SU-DHL-6 (cell line): ENCODE measurements at regions not wholly inside any gene's neighbourhood (a gene's known extent, or its start where the extent isn't known, plus 50 kb on each side); places are given as distances from the start of the nearest gene placed in this dataset.
"Not testable (repeated sequence)": the region's sequence is repeated elsewhere in the genome, so short reads cannot be mapped to it uniquely, and the experiment has no call there.

ENCODE experiments used
- H2AFZ ChIP-seq: fragments of 200-600 bp; sonication (generic); 2 replicates; pipeline ENCODE4 v1.6.1; 2014; ENCODE audit warnings: low read depth, mild to moderate bottlenecking, moderate library complexity, mixed read lengths, antibody characterized with exemption, low read length; ENCODE audit not compliant: severe bottlenecking
- H3F3A ChIP-seq: fragments of 200-600 bp; shearing (Covaris generic); 2 replicates; pipeline ENCODE4 v1.6.0; 2016; ENCODE audit warnings: antibody characterized with exemption, mild to moderate bottlenecking; ENCODE audit not compliant: insufficient read depth
- H3K27ac ChIP-seq: fragments of 200-600 bp; sonication (generic); 2 replicates; pipeline ENCODE4 v1.5.1; 2016; ENCODE audit warnings: low read depth, mild to moderate bottlenecking, low read length, moderate library complexity, mixed read lengths
- H3K27me3 ChIP-seq: fragments of 200-600 bp; sonication (generic), shearing (Covaris generic); 2 replicates; pipeline ENCODE4 v1.6.0; 2014; ENCODE audit warnings: mild to moderate bottlenecking, low read length
- H3K36me3 ChIP-seq: fragments of 200-600 bp; sonication (generic); 2 replicates; pipeline ENCODE4 v1.6.1; 2014; ENCODE audit warnings: mild to moderate bottlenecking, low read length, mixed read lengths
- H3K4me2 ChIP-seq: fragments of 300-600, 200-600 bp; shearing (Covaris generic), sonication (generic); 2 replicates; pipeline ENCODE4 v1.6.0; 2014; ENCODE audit warnings: low read length, low read depth, mild to moderate bottlenecking; ENCODE audit not compliant: poor library complexity, severe bottlenecking
- H3K4me3 ChIP-seq: fragments of 200-600 bp; sonication (generic); 2 replicates; pipeline ENCODE4 v1.5.1; 2014; ENCODE audit warnings: antibody characterized with exemption, low read length, mild to moderate bottlenecking, mixed read lengths; ENCODE audit not compliant: insufficient read depth, poor library complexity, severe bottlenecking
- H3K79me2 ChIP-seq: fragments of 200-600 bp; sonication (generic); 2 replicates; pipeline ENCODE4 v1.6.1; 2014; ENCODE audit warnings: mild to moderate bottlenecking, low read length, moderate library complexity; ENCODE audit not compliant: insufficient read depth
- H3K9ac ChIP-seq: fragments of 200-600 bp; sonication (generic); 2 replicates; pipeline ENCODE4 v1.7.0; 2014; ENCODE audit warnings: mild to moderate bottlenecking, low read length
- H3K9me2 ChIP-seq: fragments of 200-600 bp; sonication (generic); replicated peaks from 2 replicates; pipeline ENCODE4 v1.6.1; 2014; ENCODE audit warnings: low read length; ENCODE audit not compliant: insufficient read depth
- H3K9me3 ChIP-seq: fragments of 200-600 bp; sonication (generic); 2 replicates; pipeline ENCODE4 v1.6.1; 2014; ENCODE audit warnings: low read length, mixed read lengths; ENCODE audit not compliant: insufficient read depth
- H4K20me1 ChIP-seq: fragments of 200-600 bp; sonication (generic); 2 replicates; pipeline ENCODE4 v1.6.1; 2014; ENCODE audit warnings: low read depth, mild to moderate bottlenecking, antibody characterized with exemption, low read length, moderate library complexity, mixed read lengths
- CTCF ChIP-seq: fragments of 200-600 bp; sonication (generic); IDR thresholded peaks from one replicate; pipeline ENCODE4 v1.5.1; 2017; ENCODE audit warnings: antibody characterized with exemption, mild to moderate bottlenecking, low read length, moderate library complexity; ENCODE audit not compliant: insufficient read depth, poor library complexity, severe bottlenecking
- EZH2phosphoT487 ChIP-seq: fragments of 200-600 bp; sonication (generic), shearing (Covaris generic); conservative IDR thresholded peaks from 2 replicates; pipeline ENCODE4 v1.6.1; 2018; ENCODE audit warnings: mild to moderate bottlenecking, antibody characterized with exemption, low read length, moderate library complexity, mixed read lengths

DNA sequence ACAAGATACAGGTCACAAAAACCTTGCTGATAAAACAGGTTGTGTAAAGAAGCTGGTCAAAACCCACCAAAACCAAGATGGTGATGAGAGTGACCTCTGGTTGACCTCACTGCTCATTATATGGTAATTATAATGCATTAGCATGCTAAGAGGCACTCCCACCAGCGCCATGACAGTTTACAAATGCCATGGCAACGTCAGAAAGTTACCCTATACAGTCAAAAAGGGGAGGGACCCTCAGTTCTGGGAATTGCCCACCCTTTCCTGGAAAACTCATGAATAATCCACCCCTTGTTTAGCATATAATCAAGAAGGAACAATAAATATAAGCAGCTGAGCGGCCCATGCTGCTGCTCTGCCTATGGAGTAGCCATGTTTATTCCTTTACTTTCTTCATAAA lies 434.1 kb downstream of the ZNF536 start:
- no peak overlapping the region for H3K4me2 ChIP-seq
- H3K9me3 ChIP-seq = no peaks in the 10 kb centered on the region
- H3K9ac ChIP-seq = no peak overlapping the region
- H2AFZ ChIP-seq = no peak overlapping the region
- H4K20me1 ChIP-seq = no peaks in the 10 kb centered on the region
- no peak overlapping the region for H3K4me3 ChIP-seq
- H3K27me3 ChIP-seq = no peaks in the 10 kb centered on the region
- no peak overlapping the region for H3K27ac ChIP-seq
- TF ChIP-seq EZH2phosphoT487 (no peak), CTCF (no peak)
- no peaks in the 10 kb centered on the region for H3F3A ChIP-seq
- H3K79me2 ChIP-seq = no peaks in the 10 kb centered on the region
- no peaks in the 10 kb centered on the region for H3K36me3 ChIP-seq
- no peaks in the 10 kb centered on the region for H3K9me2 ChIP-seq

DNA sequence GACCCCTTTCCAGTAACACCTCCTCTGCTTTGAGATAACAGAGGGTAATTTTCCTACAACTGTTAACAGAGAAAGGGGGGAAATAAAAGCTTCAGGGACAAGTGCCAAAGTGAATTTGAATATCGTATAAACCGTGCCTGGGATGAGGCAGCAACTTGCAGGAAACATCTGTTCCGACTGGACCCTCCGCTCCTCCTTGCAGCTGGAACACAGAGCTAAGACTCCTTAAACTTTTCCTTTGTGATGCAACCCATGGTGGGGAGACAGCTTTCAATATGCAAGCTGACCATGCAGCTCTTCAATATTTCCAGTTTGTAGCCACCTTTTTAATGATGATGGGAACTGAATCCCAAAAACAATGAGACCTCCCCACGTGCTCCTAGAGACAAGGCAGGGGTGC lies 432.6 kb downstream of the ZNF536 start:
- H3K27ac ChIP-seq = no peak overlapping the region
- no peaks in the 10 kb centered on the region for H3K9me3 ChIP-seq
- no peak overlapping the region for H3K4me2 ChIP-seq

DNA sequence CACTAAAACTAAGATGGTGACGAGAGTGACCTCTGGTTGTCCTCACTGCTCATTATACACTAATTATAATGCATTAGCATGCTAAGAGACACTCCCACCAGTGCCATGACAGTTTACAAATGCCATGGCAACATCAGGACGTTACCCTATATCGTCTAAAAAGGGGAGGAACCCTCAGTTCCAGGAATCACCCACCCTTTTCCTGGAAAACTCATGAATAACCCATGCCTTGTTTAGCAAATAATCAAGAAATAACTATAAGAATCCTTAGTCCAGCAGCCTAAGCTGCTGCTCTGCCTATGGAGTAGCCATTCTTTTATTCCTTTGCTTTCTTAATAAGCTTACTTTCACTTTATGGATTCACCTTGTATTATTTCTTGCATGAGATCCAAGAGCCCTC lies 432.1 kb downstream of the ZNF536 start:
- not testable (repeated sequence) for H3K4me3 ChIP-seq, H3K36me3 ChIP-seq, H3K9me2 ChIP-seq, H2AFZ ChIP-seq, H4K20me1 ChIP-seq, H3K27me3 ChIP-seq, H3K79me2 ChIP-seq, H3K9me3 ChIP-seq, H3K9ac ChIP-seq, H3F3A ChIP-seq, H3K4me2 ChIP-seq, H3K27ac ChIP-seq

More for the DNA sequence above, 432.6 kb downstream of the ZNF536 start:
- no peak overlapping the region for H2AFZ ChIP-seq
- H4K20me1 ChIP-seq = no peaks in the 10 kb centered on the region
- TF ChIP-seq CTCF (no peak), EZH2phosphoT487 (no peak)
- no peak overlapping the region for H3K4me3 ChIP-seq
- no peak overlapping the region for H3K9ac ChIP-seq
- no peaks in the 10 kb centered on the region for H3K9me2 ChIP-seq
- no peaks in the 10 kb centered on the region for H3K27me3 ChIP-seq
- no peaks in the 10 kb centered on the region for H3K79me2 ChIP-seq
- H3F3A ChIP-seq = no peaks in the 10 kb centered on the region
- no peaks in the 10 kb centered on the region for H3K36me3 ChIP-seq

GRCh38 chr19:30802424-30803013 lies 430.3 kb downstream of the ZNF536 start:
- H3K36me3 ChIP-seq = no peaks in the 10 kb centered on the region
- H3K4me2 ChIP-seq = no peak overlapping the region
- H3K9ac ChIP-seq = no peak overlapping the region
- H3K27me3 ChIP-seq = no peaks in the 10 kb centered on the region
- no peaks in the 10 kb centered on the region for H3K79me2 ChIP-seq
- no peak for TF ChIP-seq EZH2phosphoT487
- TF ChIP-seq CTCF = no peak
- no peak overlapping the region for H3K4me3 ChIP-seq
- no peak overlapping the region for H2AFZ ChIP-seq
- H3K9me3 ChIP-seq = no peaks in the 10 kb centered on the region
- no peaks in the 10 kb centered on the region for H4K20me1 ChIP-seq
- H3F3A ChIP-seq = no peaks in the 10 kb centered on the region
- H3K9me2 ChIP-seq = no peaks in the 10 kb centered on the region
- no peak overlapping the region for H3K27ac ChIP-seq
